KMS-11 (cell line): ENCODE measurements at regions not wholly inside any gene's neighbourhood (a gene's known extent, or its start where the extent isn't known, plus 50 kb on each side); places are given as distances from the start of the nearest gene placed in this dataset.

Experiments
- H2AFZ ChIP-seq: fragments of 200-600 bp; sonication (generic); 2 replicates; pipeline ENCODE4 v1.6.1; 2016; ENCODE audit warnings: antibody characterized with exemption, mixed run types, low read depth
- H3K27ac ChIP-seq: fragments of 200-600 bp; sonication (generic); 2 replicates; pipeline ENCODE4 v1.6.1; 2016; ENCODE audit warnings: mild to moderate bottlenecking, mixed run types
- H3K27me3 ChIP-seq: fragments of 200-600 bp; sonication (generic); 2 replicates; pipeline ENCODE4 v1.6.1; 2017; ENCODE audit warnings: mild to moderate bottlenecking, low read depth, mixed run types, moderate library complexity; ENCODE audit not compliant: insufficient read depth
- H3K36me3 ChIP-seq: fragments of 200-600 bp; sonication (generic); 2 replicates; pipeline ENCODE4 v1.6.1; 2017; ENCODE audit warnings: mild to moderate bottlenecking, mixed run types; ENCODE audit not compliant: insufficient read depth
- H3K4me1 ChIP-seq: fragments of 200-600 bp; sonication (generic); 2 replicates; pipeline ENCODE4 v1.6.1; 2016; ENCODE audit warnings: mild to moderate bottlenecking, low read depth, mixed run types; ENCODE audit not compliant: poor library complexity, severe bottlenecking
- H3K4me2 ChIP-seq: fragments of 200-600 bp; sonication (generic); 2 replicates; pipeline ENCODE4 v1.7.0; 2016; ENCODE audit warnings: mild to moderate bottlenecking, mixed run types
- H3K4me3 ChIP-seq: fragments of 200-600 bp; sonication (generic); IDR thresholded peaks from 2 replicates; pipeline ENCODE4 v1.6.1; 2017; ENCODE audit warnings: low read depth, low read length, mixed read lengths; ENCODE audit not compliant: insufficient read depth
- H3K79me2 ChIP-seq: fragments of 200-600 bp; sonication (generic); 2 replicates; pipeline ENCODE4 v1.6.1; 2016; ENCODE audit warnings: low read depth, mixed run types; ENCODE audit not compliant: insufficient read depth
- H3K9ac ChIP-seq: fragments of 200-600 bp; sonication (generic); 2 replicates; pipeline ENCODE4 v1.6.1; 2016; ENCODE audit warnings: mild to moderate bottlenecking, mixed run types
- H4K20me1 ChIP-seq: fragments of 200-600 bp; sonication (generic); 2 replicates; pipeline ENCODE4 v1.6.1; 2016; ENCODE audit warnings: mild to moderate bottlenecking, mixed run types; ENCODE audit not compliant: insufficient read depth
- CTCF ChIP-seq: fragments of 200-600 bp; sonication (generic); conservative IDR thresholded peaks from 2 replicates; pipeline ENCODE4 v1.6.1; 2017; ENCODE audit warnings: low read depth, mild to moderate bottlenecking, antibody characterized with exemption, low read length, moderate library complexity, mixed read lengths

GRCh38 chr16:86044241-86044671 is 145.3 kb downstream of the IRF8 start:
- H3K36me3 ChIP-seq, result no peaks in the 10 kb centered on the region
- no peak overlapping the region for H3K27ac ChIP-seq
- H4K20me1 ChIP-seq, result no peaks in the 10 kb centered on the region
- TF ChIP-seq CTCF, result peak; percentile 42
- H3K4me3 ChIP-seq, result no peak overlapping the region
- H3K4me1 ChIP-seq, result no peaks in the 10 kb centered on the region
- H3K9ac ChIP-seq, result no peak overlapping the region
- no peaks in the 10 kb centered on the region for H3K79me2 ChIP-seq
- peaks cover 36% of the 10 kb centered on the region for H3K27me3 ChIP-seq
- H2AFZ ChIP-seq, result no peak overlapping the region
- H3K4me2 ChIP-seq, result no peak overlapping the region

- H3K79me2 ChIP-seq, result no peaks in the 10 kb centered on the region
- no peaks in the 10 kb centered on the region for H3K36me3 ChIP-seq
- no peak overlapping the region for H3K4me2 ChIP-seq
- H3K9ac ChIP-seq, result no peak overlapping the region
- no peak overlapping the region for H2AFZ ChIP-seq
- TF ChIP-seq CTCF, result no peak
- no peak overlapping the region for H3K4me3 ChIP-seq
- peaks cover 30% of the 10 kb centered on the region; the same call in 1 of the 2 replicates for H3K27me3 ChIP-seq
- no peaks in the 10 kb centered on the region for H4K20me1 ChIP-seq
- H3K27ac ChIP-seq, result no peak overlapping the region
- H3K4me1 ChIP-seq, result no peaks in the 10 kb centered on the region
Observed at GRCh38 chr16:86044881-86045590, 146.1 kb downstream of the IRF8 start.

DNA sequence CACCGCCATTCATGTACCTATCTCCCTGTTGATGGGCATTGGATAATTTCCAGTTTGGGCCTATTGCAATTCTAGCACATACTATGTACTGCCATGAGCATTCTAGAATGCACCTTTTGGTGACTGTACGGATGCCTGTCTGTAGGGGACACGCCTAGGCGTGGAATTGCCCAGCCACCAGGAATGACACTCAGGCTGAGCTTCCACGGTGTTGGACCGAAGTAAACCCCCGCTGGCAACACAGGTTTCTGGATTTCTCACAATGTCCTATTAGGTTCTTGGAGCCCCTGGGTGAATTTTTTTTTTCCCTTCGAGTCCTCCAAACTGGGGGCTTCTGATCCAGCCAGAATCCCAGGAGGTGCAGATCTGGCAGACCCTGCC is 146.6 kb downstream of the IRF8 start:
- no peaks in the 10 kb centered on the region for H3K4me1 ChIP-seq
- no peaks in the 10 kb centered on the region for H4K20me1 ChIP-seq
- no peak overlapping the region for H2AFZ ChIP-seq
- no peak overlapping the region for H3K27ac ChIP-seq
- no peak overlapping the region for H3K4me2 ChIP-seq
- TF ChIP-seq CTCF, result no peak
- no peaks in the 10 kb centered on the region for H3K79me2 ChIP-seq
- no peaks in the 10 kb centered on the region for H3K36me3 ChIP-seq
- no peak overlapping the region for H3K4me3 ChIP-seq
- no peak overlapping the region for H3K9ac ChIP-seq
- H3K27me3 ChIP-seq, result peaks cover 30% of the 10 kb centered on the region; the same call in 1 of the 2 replicates

DNA sequence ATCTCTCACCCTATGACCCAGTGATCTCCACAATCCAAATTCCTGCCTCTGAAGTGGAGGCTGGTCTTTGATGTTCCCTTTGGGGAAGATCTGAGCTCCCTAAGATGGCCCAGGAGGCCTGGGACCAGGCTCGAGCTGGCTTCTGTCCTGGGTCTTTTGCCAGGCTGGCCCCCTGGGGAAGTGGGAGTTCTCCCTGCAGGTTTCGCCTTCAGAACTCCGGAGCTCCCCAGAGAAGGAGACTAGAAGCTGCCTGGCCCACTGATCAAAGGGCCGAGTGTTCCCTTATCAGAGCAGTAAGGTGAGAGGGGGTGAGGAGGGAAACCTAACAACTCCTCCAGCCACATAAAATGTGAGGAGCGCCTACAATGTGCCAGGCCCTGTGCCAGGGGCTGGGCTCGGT is 147.1 kb downstream of the IRF8 start:
- no peak for TF ChIP-seq CTCF
- Histone ChIP-seq H3K27ac (no peak overlapping the region), H3K9ac (no peak overlapping the region), H3K79me2 (no peaks in the 10 kb centered on the region), H3K4me2 (no peak overlapping the region), H3K36me3 (no peaks in the 10 kb centered on the region), H3K27me3 (peaks cover 30% of the 10 kb centered on the region; the same call in 1 of the 2 replicates), H2AFZ (no peak overlapping the region), H3K4me3 (no peak overlapping the region), H3K4me1 (no peaks in the 10 kb centered on the region), H4K20me1 (no peaks in the 10 kb centered on the region)
